PFSK-1 (cell line): ENCODE measurements at regions not wholly inside any gene's neighbourhood (a gene's known extent, or its start where the extent isn't known, plus 50 kb on each side); places are given as distances from the start of the nearest gene placed in this dataset.

Experiments used
- FOXP2 ChIP-seq: optimal IDR thresholded peaks from 2 replicates; pipeline ENCODE3; 2011; ENCODE audit warnings: borderline replicate concordance, control low read depth, inconsistent platforms; ENCODE audit not compliant: insufficient read depth; ENCODE audit errors: extremely low read length, extremely low read depth
- POLR2AphosphoS5 ChIP-seq: IDR thresholded peaks from 2 replicates; pipeline ENCODE4 v1.6.1; 2012; ENCODE audit warnings: low read depth, mild to moderate bottlenecking, control low read depth, low read length, moderate library complexity
- REST ChIP-seq, 2 experiments: IDR thresholded peaks; 2 replicates each; pipeline versions ENCODE4 v1.6.1 to v1.8.0; 2011 to 2012; ENCODE audit warnings: low read depth in 2 of 2, low read length in 2 of 2, control low read depth in 1 of 2, inconsistent platforms in 1 of 2, mild to moderate bottlenecking in 1 of 2, moderate library complexity in 1 of 2; ENCODE audit not compliant: insufficient read depth in 1 of 2
- SIN3A ChIP-seq: IDR thresholded peaks from 2 replicates; pipeline ENCODE4 v1.6.1; 2012; ENCODE audit warnings: mild to moderate bottlenecking, low read length, moderate library complexity, borderline replicate concordance; ENCODE audit not compliant: insufficient read depth
- TAF1 ChIP-seq: IDR thresholded peaks from 2 replicates; pipeline ENCODE4 v1.6.1; 2012; ENCODE audit warnings: low read length, control low read depth, borderline replicate concordance; ENCODE audit not compliant: insufficient read depth

GRCh38 chr12:92261692-92262091 lies 116.0 kb upstream of the BTG1 start:
- TF ChIP-seq SIN3A: no peak
- no peak for TF ChIP-seq TAF1
- no peak for TF ChIP-seq REST (IDR thresholded peaks at IDR 0.05; ENCODE audit: insufficient read depth in 1 of 2, low read depth in 2 of 2, low read length in 2 of 2)
- TF ChIP-seq POLR2AphosphoS5: no peak
- no peak for TF ChIP-seq FOXP2
